Colonic mucosa (tissue), 4 donors: ENCODE measurements at regions not wholly inside any gene's neighbourhood (a gene's known extent, or its start where the extent isn't known, plus 50 kb on each side); places are given as distances from the start of the nearest gene placed in this dataset.

Experiments used
- DNase-seq: peaks from one replicate; pipeline ENCODE4 v3.0.0-alpha.2; 2020
- H3K27ac ChIP-seq: fragments of 200-600 bp; one replicate; pipeline ENCODE4 v1.8.0; 2021
- H3K27me3 ChIP-seq: fragments of 200-600 bp; one replicate; pipeline ENCODE4 v1.8.0; 2021
- H3K36me3 ChIP-seq: fragments of 200-600 bp; one replicate; pipeline ENCODE4 v1.8.0; 2021
- H3K4me1 ChIP-seq: fragments of 200-600 bp; one replicate; pipeline ENCODE4 v1.8.0; 2021; ENCODE audit warnings: mild to moderate bottlenecking
- H3K4me3 ChIP-seq: fragments of 200-600 bp; one replicate; pipeline ENCODE4 v1.8.0; 2021
- H3K9ac ChIP-seq, 2 donors: one replicate each; pipeline ENCODE4 v1.7.0; 2013; ENCODE audit warnings: control low read depth in 2 of 2, low read depth in 2 of 2, low read length in 2 of 2
- H3K9me3 ChIP-seq: fragments of 200-600 bp; one replicate; pipeline ENCODE4 v1.8.0; 2021
- CTCF ChIP-seq: fragments of 200-600 bp; IDR thresholded peaks from one replicate; pipeline ENCODE4 v1.8.0; 2022; ENCODE audit warnings: antibody characterized with exemption, mild to moderate bottlenecking
- intact Hi-C: fragments of 100-400 bp; cut with DNase I; formaldehyde crosslinking; loops from one replicate; pipeline ENCODE4 v1.14.1; 2022
- donor health status: healthy.
- donor health status: DM: no; HTN: no; CAD: no.
- donor health status: DM: no; HTN: no; CAD: no.

- H3K36me3 ChIP-seq, result no peaks in the 10 kb centered on the region
- intact Hi-C loops, result loop anchor here (5.0 to 10.0 kb wide), 5 partner anchors 280 to 1220 kb away; no protein-coding TSS in a partner anchor
- no peak overlapping the region for H3K27ac ChIP-seq
- H3K4me3 ChIP-seq, result no peak overlapping the region
- no peak overlapping the region for H3K9ac ChIP-seq
- no peaks in the 10 kb centered on the region for H3K27me3 ChIP-seq
- no peaks in the 10 kb centered on the region for H3K9me3 ChIP-seq
- TF ChIP-seq CTCF, result no peak
- H3K4me1 ChIP-seq, result no peaks in the 10 kb centered on the region
- no peak for DNase-seq
These were observed 182.1 kb upstream of the NUDT6 start for GRCh38 chr4:123104310-123105025.

GRCh38 chr4:123105026-123105420, 182.6 kb upstream of the NUDT6 start:
- Histone ChIP-seq H3K36me3 (no peaks in the 10 kb centered on the region), H3K27ac (no peak overlapping the region), H3K4me1 (no peaks in the 10 kb centered on the region), H3K4me3 (no peak overlapping the region), H3K27me3 (no peaks in the 10 kb centered on the region), H3K9ac (no peak overlapping the region), H3K9me3 (no peaks in the 10 kb centered on the region)
- intact Hi-C loops, result loop anchor here (10.0 kb wide), 4 partner anchors 280 to 1220 kb away; no protein-coding TSS in a partner anchor
- no peak for TF ChIP-seq CTCF
- DNase-seq, result no peak

- no peak for TF ChIP-seq CTCF
- H3K9ac ChIP-seq, result no peak overlapping the region
- no peaks in the 10 kb centered on the region for H3K36me3 ChIP-seq
- H3K9me3 ChIP-seq, result no peaks in the 10 kb centered on the region
- no peak for DNase-seq
- no peaks in the 10 kb centered on the region for H3K4me1 ChIP-seq
- H3K27me3 ChIP-seq, result no peaks in the 10 kb centered on the region
- no peak overlapping the region for H3K27ac ChIP-seq
- no peak overlapping the region for H3K4me3 ChIP-seq
- intact Hi-C loops, result loop anchor here (10.0 kb wide), 4 partner anchors 278 to 1218 kb away; no protein-coding TSS in a partner anchor
These were observed 184.3 kb upstream of the NUDT6 start for GRCh38 chr4:123106747-123107146.

- TF ChIP-seq CTCF, result no peak
- no peak overlapping the region for H3K4me3 ChIP-seq
- H3K27me3 ChIP-seq, result no peaks in the 10 kb centered on the region
- no peaks in the 10 kb centered on the region for H3K4me1 ChIP-seq
- H3K9me3 ChIP-seq, result no peaks in the 10 kb centered on the region
- intact Hi-C loops, result loop anchor here (10.0 kb wide), 4 partner anchors 277 to 1217 kb away; no protein-coding TSS in a partner anchor
- no peak overlapping the region for H3K27ac ChIP-seq
- H3K9ac ChIP-seq, result no peak overlapping the region
- no peak for DNase-seq
- no peaks in the 10 kb centered on the region for H3K36me3 ChIP-seq
These were observed 185.3 kb upstream of the NUDT6 start for GRCh38 chr4:123107444-123108252.

GRCh38 chr4:123109139-123109538, 186.7 kb upstream of the NUDT6 start:
- DNase-seq, result no peak
- H3K27ac ChIP-seq, result no peak overlapping the region
- intact Hi-C loops, result loop anchor here (10.0 kb wide), 4 partner anchors 276 to 1216 kb away; no protein-coding TSS in a partner anchor

More at GRCh38 chr4:123109139-123109538, 186.7 kb upstream of the NUDT6 start:
- no peak for TF ChIP-seq CTCF
- no peaks in the 10 kb centered on the region for H3K4me1 ChIP-seq
- no peaks in the 10 kb centered on the region for H3K9me3 ChIP-seq
- no peak overlapping the region for H3K9ac ChIP-seq
- H3K36me3 ChIP-seq, result no peaks in the 10 kb centered on the region
- no peaks in the 10 kb centered on the region for H3K27me3 ChIP-seq
- H3K4me3 ChIP-seq, result no peak overlapping the region
